ENCODE measurements at regions not wholly inside any gene's neighbourhood (a gene's known extent, or its start where the extent isn't known, plus 50 kb on each side); places are given as distances from the start of the nearest gene placed in this dataset.

- ATAC-seq (no peak), DNase-seq (no peak)
- Histone ChIP-seq H3K27me3 (no peaks in the 10 kb centered on the region), H3K36me3 (no peaks in the 10 kb centered on the region), H3K4me3 (no peak overlapping the region), H3K9me3 (no peaks in the 10 kb centered on the region), H3K4me1 (no peaks in the 10 kb centered on the region), H3K27ac (no peak overlapping the region)
- TF ChIP-seq, protein P1, sequence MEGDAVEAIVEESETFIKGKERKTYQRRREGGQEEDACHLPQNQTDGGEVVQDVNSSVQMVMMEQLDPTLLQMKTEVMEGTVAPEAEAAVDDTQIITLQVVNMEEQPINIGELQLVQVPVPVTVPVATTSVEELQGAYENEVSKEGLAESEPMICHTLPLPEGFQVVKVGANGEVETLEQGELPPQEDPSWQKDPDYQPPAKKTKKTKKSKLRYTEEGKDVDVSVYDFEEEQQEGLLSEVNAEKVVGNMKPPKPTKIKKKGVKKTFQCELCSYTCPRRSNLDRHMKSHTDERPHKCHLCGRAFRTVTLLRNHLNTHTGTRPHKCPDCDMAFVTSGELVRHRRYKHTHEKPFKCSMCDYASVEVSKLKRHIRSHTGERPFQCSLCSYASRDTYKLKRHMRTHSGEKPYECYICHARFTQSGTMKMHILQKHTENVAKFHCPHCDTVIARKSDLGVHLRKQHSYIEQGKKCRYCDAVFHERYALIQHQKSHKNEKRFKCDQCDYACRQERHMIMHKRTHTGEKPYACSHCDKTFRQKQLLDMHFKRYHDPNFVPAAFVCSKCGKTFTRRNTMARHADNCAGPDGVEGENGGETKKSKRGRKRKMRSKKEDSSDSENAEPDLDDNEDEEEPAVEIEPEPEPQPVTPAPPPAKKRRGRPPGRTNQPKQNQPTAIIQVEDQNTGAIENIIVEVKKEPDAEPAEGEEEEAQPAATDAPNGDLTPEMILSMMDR (IDR thresholded peaks at IDR 0.05), result no peak
- intact Hi-C loops (cut with DNase I), result no loop called here
These were observed 471.8 kb downstream of the KCNT2 start for GRCh38 chr1:196136396-196136795.

DNA sequence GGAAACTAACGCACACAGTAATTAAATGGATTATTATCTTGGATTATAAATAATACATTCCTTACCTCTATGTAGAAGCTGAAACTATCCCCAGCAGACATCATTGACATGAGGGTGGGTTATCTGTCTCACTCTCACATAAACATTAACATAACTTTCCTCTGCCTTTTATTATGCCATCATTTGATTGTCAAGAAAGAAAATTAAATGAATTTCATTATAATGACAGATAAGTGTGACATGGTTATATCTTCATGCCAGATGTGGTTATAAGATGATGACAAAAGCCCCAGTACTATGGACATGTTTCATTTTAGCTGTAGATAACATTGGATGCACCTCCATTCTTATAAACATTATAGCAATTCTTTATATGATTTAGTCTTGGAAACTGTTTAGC is 476.5 kb downstream of the KCNT2 start:
- Histone ChIP-seq H3K36me3 (no peaks in the 10 kb centered on the region), H3K9me3 (no peaks in the 10 kb centered on the region), H3K4me3 (no peak overlapping the region), H3K4me1 (no peaks in the 10 kb centered on the region), H3K27ac (no peak overlapping the region), H3K27me3 (no peaks in the 10 kb centered on the region)
- no peak for DNase-seq
- TF ChIP-seq, protein P1 (IDR thresholded peaks at IDR 0.05), result no peak
- ATAC-seq, result no peak
- intact Hi-C loops (cut with DNase I), result no loop called here

- no peak for DNase-seq
- no peak overlapping the region for H3K4me3 ChIP-seq
- H3K36me3 ChIP-seq, result no peaks in the 10 kb centered on the region
- no peak for ATAC-seq
- no peaks in the 10 kb centered on the region for H3K27me3 ChIP-seq
- H3K9me3 ChIP-seq, result no peaks in the 10 kb centered on the region
- H3K27ac ChIP-seq, result no peak overlapping the region
- TF ChIP-seq, protein P1 (IDR thresholded peaks at IDR 0.05), result no peak
- intact Hi-C loops (cut with DNase I), result no loop called here
- no peaks in the 10 kb centered on the region for H3K4me1 ChIP-seq
These were observed 479.4 kb downstream of the KCNT2 start for GRCh38 chr1:196128835-196129234.

DNA sequence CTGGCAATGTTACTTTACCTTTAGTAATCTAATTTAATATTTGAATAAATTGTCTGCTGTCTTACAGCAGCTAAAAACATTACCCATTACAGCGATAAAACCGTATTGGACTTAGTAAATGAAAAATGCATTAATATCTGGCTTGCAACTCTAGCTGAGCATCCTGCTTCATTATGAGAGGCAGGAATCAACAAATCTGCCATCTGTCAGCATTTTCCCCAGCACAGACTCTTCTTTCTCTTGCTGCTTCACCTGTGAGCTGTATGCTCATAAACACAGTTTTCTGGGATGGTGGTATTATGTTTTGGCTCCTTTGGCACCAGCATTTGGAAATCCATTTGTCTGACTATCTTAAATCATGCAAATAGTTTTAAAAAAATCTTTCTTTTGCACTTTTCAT is 487.1 kb downstream of the KCNT2 start:
- Histone ChIP-seq H3K27me3 (no peaks in the 10 kb centered on the region), H3K36me3 (no peaks in the 10 kb centered on the region), H3K4me3 (no peak overlapping the region), H3K4me1 (no peaks in the 10 kb centered on the region), H3K9me3 (no peaks in the 10 kb centered on the region), H3K27ac (no peak overlapping the region)
- TF ChIP-seq, protein P1 (IDR thresholded peaks at IDR 0.05), result no peak
- intact Hi-C loops (cut with DNase I), result no loop called here
- ATAC-seq (no peak), DNase-seq (no peak)

- intact Hi-C loops (cut with DNase I), result no loop called here
- TF ChIP-seq, protein P1 (IDR thresholded peaks at IDR 0.05), result no peak
- Histone ChIP-seq H3K36me3 (no peaks in the 10 kb centered on the region), H3K9me3 (peaks cover 0 to 4% of the 10 kb centered on the region in 2 donors), H3K27ac (no peak overlapping the region), H3K27me3 (no peaks in the 10 kb centered on the region), H3K4me3 (no peak overlapping the region), H3K4me1 (no peaks in the 10 kb centered on the region)
- peak; percentile 62 for ATAC-seq
- peak in 1 of 4 donors; percentile 37 for DNase-seq
These were observed 492.6 kb downstream of the KCNT2 start for GRCh38 chr1:196115646-196116045.

Data from left lung (tissue), 4 donors.